GM23248 (cell line): ENCODE measurements at regions not wholly inside any gene's neighbourhood (a gene's known extent, or its start where the extent isn't known, plus 50 kb on each side); places are given as distances from the start of the nearest gene placed in this dataset.

Experiments used
- DNase-seq: peaks from one replicate; pipeline ENCODE4 v3.0.0-alpha.2; 2015
- H2AFZ ChIP-seq: fragments of 200-600 bp; sonication (generic); 2 replicates; pipeline ENCODE4 v1.6.1; 2016; ENCODE audit warnings: antibody characterized with exemption
- H3F3A ChIP-seq: fragments of 200-600 bp; sonication (generic); 2 replicates; pipeline ENCODE4 v1.6.1; 2016; ENCODE audit warnings: mild to moderate bottlenecking, antibody characterized with exemption, mixed run types; ENCODE audit not compliant: insufficient read depth
- H3K27ac ChIP-seq: fragments of 200-600 bp; sonication (generic); 2 replicates; pipeline ENCODE4 v1.5.1; 2016; ENCODE audit warnings: mild to moderate bottlenecking
- H3K27me3 ChIP-seq: fragments of 200-600 bp; sonication (generic); replicated peaks from 2 replicates; pipeline ENCODE4 v1.6.1; 2016; ENCODE audit warnings: mild to moderate bottlenecking; ENCODE audit not compliant: insufficient read depth
- H3K36me3 ChIP-seq: fragments of 200-600 bp; sonication (generic); 2 replicates; pipeline ENCODE4 v1.6.1; 2016; ENCODE audit warnings: low read depth, mild to moderate bottlenecking
- H3K4me1 ChIP-seq: fragments of 200-600 bp; sonication (generic); 2 replicates; pipeline ENCODE4 v1.6.1; 2016; ENCODE audit warnings: mild to moderate bottlenecking; ENCODE audit not compliant: insufficient read depth
- H3K4me2 ChIP-seq: fragments of 200-600 bp; sonication (generic); one replicate; pipeline ENCODE4 v1.6.1; 2016; ENCODE audit warnings: mild to moderate bottlenecking; ENCODE audit not compliant: unreplicated experiment
- H3K4me3 ChIP-seq: fragments of 200-600 bp; sonication (generic); 2 replicates; pipeline ENCODE4 v1.5.1; 2016; ENCODE audit warnings: mild to moderate bottlenecking
- H3K79me2 ChIP-seq: fragments of 200-600 bp; sonication (generic); 2 replicates; pipeline ENCODE4 v1.6.1; 2016; ENCODE audit warnings: mild to moderate bottlenecking; ENCODE audit not compliant: insufficient read depth
- H3K9ac ChIP-seq: fragments of 200-600 bp; sonication (generic); 2 replicates; pipeline ENCODE4 v1.6.1; 2016; ENCODE audit warnings: mild to moderate bottlenecking
- H3K9me2 ChIP-seq: fragments of 200-600 bp; sonication (generic); 2 replicates; pipeline ENCODE4 v1.6.1; 2016; ENCODE audit warnings: mixed run types, mild to moderate bottlenecking, moderate library complexity; ENCODE audit not compliant: insufficient read depth
- H3K9me3 ChIP-seq: fragments of 200-600 bp; sonication (generic); one replicate; pipeline ENCODE4 v1.6.1; 2017; ENCODE audit warnings: low read depth
- H4K20me1 ChIP-seq: fragments of 200-600 bp; sonication (generic); 2 replicates; pipeline ENCODE4 v1.6.0; 2016; ENCODE audit not compliant: insufficient read depth
- EZH2 ChIP-seq: fragments of 200-600 bp; sonication (generic); IDR thresholded peaks from 2 replicates; pipeline ENCODE4 v1.6.1; 2018; ENCODE audit warnings: antibody characterized with exemption, mild to moderate bottlenecking; ENCODE audit not compliant: insufficient read depth, poor library complexity, severe bottlenecking
- EZH2phosphoT487 ChIP-seq: fragments of 200-600 bp; sonication (generic); IDR thresholded peaks from 2 replicates; pipeline ENCODE4 v1.6.1; 2018; ENCODE audit warnings: antibody characterized with exemption, moderate library complexity, mild to moderate bottlenecking, low read depth; ENCODE audit not compliant: insufficient read depth
- WGBS, 2 experiments: methylation state at CpG; one replicate each; pipeline ENCODE4 v1.1.6; 2015 to 2017; ENCODE audit warnings: low lambda C conversion rate in 2 of 2, low coverage in 1 of 2; ENCODE audit errors: missing lambda C conversion rate in 2 of 2; 5-methylcytosine and 5-hydroxymethylcytosine counted together
- in situ Hi-C: fragments of 300-500 bp; cut with MboI; formaldehyde crosslinking; loops from 2 replicates; pipeline ENCODE4 v1.15.0; 2020

DNA sequence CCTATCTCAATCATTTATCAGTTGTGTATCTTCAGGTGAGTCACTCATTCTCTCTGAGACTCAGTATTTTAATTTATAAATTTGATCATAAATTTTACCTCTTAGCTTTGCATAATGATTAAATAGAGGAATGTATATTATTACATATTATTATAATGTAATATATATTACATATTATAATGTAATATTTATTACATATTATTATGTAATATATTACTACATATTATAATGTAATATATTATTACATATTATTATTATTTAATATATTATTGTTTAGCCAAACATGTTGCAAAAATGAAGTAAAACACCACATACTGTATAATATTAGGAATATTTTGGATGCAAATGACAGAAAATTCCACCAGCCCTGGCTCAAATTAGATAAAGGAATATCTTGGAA is 104.7 kb upstream of the NFIA start:
- no peaks in the 10 kb centered on the region for H3K9me3 ChIP-seq
- in situ Hi-C loops, result loop anchor here (10.0 kb wide), 3 partner anchors 377 to 867 kb away; no protein-coding TSS in a partner anchor
- no peaks in the 10 kb centered on the region for H3K36me3 ChIP-seq
- no peak for DNase-seq
- TF ChIP-seq EZH2, result no peak
- no peak for TF ChIP-seq EZH2phosphoT487
- no peaks in the 10 kb centered on the region for H4K20me1 ChIP-seq
- peaks cover 4% of the 10 kb centered on the region; the same call in 1 of the 2 replicates for H3K4me1 ChIP-seq
- no peak overlapping the region for H2AFZ ChIP-seq
- H3K4me3 ChIP-seq, result no peak overlapping the region
- no peaks in the 10 kb centered on the region for H3K9me2 ChIP-seq
- H3K79me2 ChIP-seq, result no peaks in the 10 kb centered on the region
- no peak overlapping the region for H3K9ac ChIP-seq
- H3K27ac ChIP-seq, result no peak overlapping the region
- H3K27me3 ChIP-seq, result no peaks in the 10 kb centered on the region
- no peak overlapping the region for H3K4me2 ChIP-seq
- no peaks in the 10 kb centered on the region for H3F3A ChIP-seq

DNA sequence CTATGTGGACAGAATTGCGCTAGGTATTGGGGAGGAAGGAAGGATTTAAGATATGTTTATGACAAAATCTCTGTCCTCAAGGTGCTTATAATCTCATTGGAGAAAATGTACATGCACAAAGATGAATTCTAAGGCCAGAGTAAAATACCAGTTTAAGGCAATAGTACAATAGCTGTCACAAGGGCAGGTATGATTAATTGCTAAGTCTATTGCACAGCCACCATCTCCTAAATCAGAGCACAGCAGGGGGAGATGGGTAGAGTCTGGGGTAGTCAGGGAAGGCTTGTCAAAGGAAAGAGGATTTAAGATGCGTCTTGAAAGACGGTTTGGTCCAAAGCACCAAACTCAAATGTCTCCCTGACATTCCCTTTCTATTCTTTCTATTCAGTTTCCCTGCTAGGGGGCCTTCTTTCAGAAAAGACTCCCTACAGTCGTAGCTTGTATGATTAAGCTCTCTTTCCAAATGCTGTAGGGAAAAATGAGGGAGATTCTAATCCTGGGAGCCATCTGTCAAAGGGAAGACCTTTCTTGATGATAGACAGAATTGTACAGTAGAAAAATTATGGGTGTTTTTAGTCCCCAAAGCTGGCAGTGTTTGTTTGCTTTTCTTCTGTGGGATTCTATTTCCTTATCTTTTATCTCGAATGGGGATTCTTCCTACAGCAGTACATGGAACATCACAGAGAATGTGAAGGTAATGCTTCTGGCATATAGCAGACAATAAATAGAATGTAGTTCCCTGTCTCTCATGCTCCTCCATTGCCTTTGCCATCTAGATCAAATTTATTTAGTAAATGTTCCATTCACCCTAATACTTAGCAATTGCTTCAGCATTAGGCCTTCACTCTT is 107.6 kb upstream of the NFIA start:
- WGBS, 2 experiments, result 89 to 94% methylated on average over 5 of the region's 5 CpGs
- Histone ChIP-seq H3K36me3 (no peaks in the 10 kb centered on the region), H3F3A (no peaks in the 10 kb centered on the region), H3K9me2 (no peaks in the 10 kb centered on the region), H3K4me3 (no peak overlapping the region), H3K79me2 (no peaks in the 10 kb centered on the region), H3K9me3 (no peaks in the 10 kb centered on the region), H4K20me1 (no peaks in the 10 kb centered on the region), H3K27me3 (no peaks in the 10 kb centered on the region), H2AFZ (no peak overlapping the region), H3K4me1 (peaks cover 22% of the 10 kb centered on the region), H3K4me2 (no peak overlapping the region), H3K27ac (no peak overlapping the region), H3K9ac (no peak overlapping the region)
- TF ChIP-seq EZH2, result no peak
- no peak for TF ChIP-seq EZH2phosphoT487
- DNase-seq, result no peak
- in situ Hi-C loops, result loop anchor here (10.0 kb wide), 3 partner anchors 380 to 870 kb away; no protein-coding TSS in a partner anchor

DNA sequence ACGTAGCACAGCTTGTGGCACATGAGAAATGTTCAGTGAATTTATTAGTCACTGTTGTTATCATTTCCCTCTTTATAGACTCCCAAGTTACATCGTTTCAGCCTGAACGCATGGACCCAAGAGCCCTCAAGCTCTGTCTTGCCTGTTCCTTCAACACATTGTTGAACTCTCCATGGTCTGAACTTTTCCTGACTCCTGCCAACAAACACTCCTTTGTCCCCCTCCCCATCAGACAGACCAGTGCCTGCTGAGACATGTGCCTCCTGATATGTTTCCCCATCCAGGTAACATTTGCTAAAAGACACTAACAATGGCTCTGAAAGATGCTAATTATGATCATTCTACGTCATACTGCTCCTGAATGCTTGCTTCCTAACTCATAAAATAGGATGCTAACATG is 108.7 kb upstream of the NFIA start:
- H3K79me2 ChIP-seq, result no peaks in the 10 kb centered on the region
- H3K4me3 ChIP-seq, result no peak overlapping the region
- no peak overlapping the region for H2AFZ ChIP-seq
- H3K4me1 ChIP-seq, result peaks cover 22% of the 10 kb centered on the region
- H3K27me3 ChIP-seq, result no peaks in the 10 kb centered on the region
- H3K9ac ChIP-seq, result no peak overlapping the region
- H3F3A ChIP-seq, result no peaks in the 10 kb centered on the region
- DNase-seq, result no peak
- no peaks in the 10 kb centered on the region for H3K9me3 ChIP-seq
- TF ChIP-seq EZH2phosphoT487 (no peak), EZH2 (no peak)
- WGBS, 2 experiments, result 93 to 95% methylated on average over 4 of the region's 4 CpGs
- H3K9me2 ChIP-seq, result no peaks in the 10 kb centered on the region
- H4K20me1 ChIP-seq, result no peaks in the 10 kb centered on the region
- no peak overlapping the region for H3K4me2 ChIP-seq
- in situ Hi-C loops, result loop anchor here (10.0 kb wide), 3 partner anchors 381 to 871 kb away; no protein-coding TSS in a partner anchor
- H3K36me3 ChIP-seq, result no peaks in the 10 kb centered on the region
- no peak overlapping the region for H3K27ac ChIP-seq

DNA sequence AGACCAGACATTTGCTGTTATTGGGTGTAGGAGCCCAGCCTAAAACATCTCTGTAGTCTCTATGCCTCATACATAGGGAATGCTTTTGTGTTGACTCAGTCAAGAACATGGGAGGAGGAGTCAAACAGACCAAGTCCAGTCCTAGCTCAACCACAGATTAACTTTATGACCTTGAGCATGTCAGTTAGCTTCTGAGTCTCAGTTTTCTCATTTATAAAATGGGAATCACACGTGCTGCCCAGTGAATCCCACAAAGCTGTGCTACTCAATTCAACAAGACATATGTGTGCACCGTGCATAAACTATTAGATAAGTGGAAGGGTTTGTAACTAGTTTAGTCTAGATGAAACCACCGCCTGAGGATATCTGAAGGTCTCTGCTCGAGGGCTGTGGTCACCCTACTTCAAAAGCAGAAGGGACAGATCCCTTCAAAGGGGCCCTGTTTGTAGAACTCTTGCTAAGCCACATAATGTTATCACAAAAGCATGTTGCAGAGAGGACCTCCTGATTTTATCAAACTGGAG is 109.5 kb upstream of the NFIA start:
- H3K79me2 ChIP-seq, result no peaks in the 10 kb centered on the region
- no peaks in the 10 kb centered on the region for H3F3A ChIP-seq
- H3K4me3 ChIP-seq, result no peak overlapping the region
- in situ Hi-C loops, result loop anchor here (10.0 kb wide), 3 partner anchors 382 to 872 kb away; no protein-coding TSS in a partner anchor
- peaks cover 22% of the 10 kb centered on the region for H3K4me1 ChIP-seq
- H3K9me3 ChIP-seq, result no peaks in the 10 kb centered on the region
- 79 to 80% methylated on average over 4 of the region's 4 CpGs for WGBS, 2 experiments
- no peaks in the 10 kb centered on the region for H3K9me2 ChIP-seq
- TF ChIP-seq EZH2phosphoT487 (no peak), EZH2 (no peak)
- no peaks in the 10 kb centered on the region for H4K20me1 ChIP-seq
- peak overlapping the region; percentile 59 for H3K4me2 ChIP-seq
- no peaks in the 10 kb centered on the region for H3K27me3 ChIP-seq
- H3K27ac ChIP-seq, result peak overlapping the region; percentile 28; the same call in 1 of the 2 replicates
- H3K9ac ChIP-seq, result no peak overlapping the region
- H3K36me3 ChIP-seq, result no peaks in the 10 kb centered on the region
- H2AFZ ChIP-seq, result no peak overlapping the region
- DNase-seq, result peak; percentile 90
